ENCODE measurements at regions not wholly inside any gene's neighbourhood (a gene's known extent, or its start where the extent isn't known, plus 50 kb on each side); places are given as distances from the start of the nearest gene placed in this dataset.

DNA sequence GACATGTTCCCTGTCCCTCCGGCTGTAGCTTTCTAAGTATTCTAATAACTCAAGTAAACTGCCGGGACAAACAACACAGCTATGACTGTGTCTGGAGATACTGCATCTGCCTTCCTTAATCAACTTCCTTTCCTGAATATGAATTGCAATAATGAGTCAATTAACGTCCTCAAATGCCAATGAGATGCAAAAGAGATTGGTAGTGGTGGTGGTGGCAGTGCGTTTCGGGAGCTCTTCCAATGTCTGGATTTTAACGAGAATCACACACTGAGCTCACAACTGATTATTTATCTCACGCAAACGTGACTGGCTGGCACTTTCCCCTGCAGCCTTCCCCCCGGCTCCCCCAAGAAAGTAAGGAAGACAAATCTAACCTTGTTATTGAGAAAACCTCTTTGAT, 226.1 kb upstream of the GK2 start:
- Histone ChIP-seq H2AFZ (ENCODE audit: low read depth, low read length) (peak overlapping the region; percentile 57), H3K4me3 (ENCODE audit: insufficient read depth, low read depth, low read length) (no peak overlapping the region), H4K20me1 (ENCODE audit: insufficient read depth, low read length) (no peaks in the 10 kb centered on the region), H3K79me2 (ENCODE audit: insufficient read depth, low read length) (no peaks in the 10 kb centered on the region), H3K4me1 (ENCODE audit: insufficient read depth, low read length) (no peaks in the 10 kb centered on the region), H3K9ac (ENCODE audit: low read length) (no peak overlapping the region), H3K4me2 (ENCODE audit: low read length) (no peak overlapping the region), H3K9me3 (ENCODE audit: insufficient read depth, low read depth, low read length) (no peaks in the 10 kb centered on the region), H3K27me3 (ENCODE audit: insufficient read depth, low read length) (no peaks in the 10 kb centered on the region), H3K27ac (ENCODE audit: low read depth, low read length) (no peak overlapping the region), H3K36me3 (ENCODE audit: insufficient read depth, low read length) (no peaks in the 10 kb centered on the region)
- no peaks in the 10 kb centered on the region for H3K4me1 Mint-ChIP-seq (ENCODE audit: low read depth, unreplicated experiment)
- H3K27me3 Mint-ChIP-seq (ENCODE audit: low read depth, unreplicated experiment): no peaks in the 10 kb centered on the region
- DNase-seq (ENCODE audit: low read depth): no peak
- TF ChIP-seq, protein P1, sequence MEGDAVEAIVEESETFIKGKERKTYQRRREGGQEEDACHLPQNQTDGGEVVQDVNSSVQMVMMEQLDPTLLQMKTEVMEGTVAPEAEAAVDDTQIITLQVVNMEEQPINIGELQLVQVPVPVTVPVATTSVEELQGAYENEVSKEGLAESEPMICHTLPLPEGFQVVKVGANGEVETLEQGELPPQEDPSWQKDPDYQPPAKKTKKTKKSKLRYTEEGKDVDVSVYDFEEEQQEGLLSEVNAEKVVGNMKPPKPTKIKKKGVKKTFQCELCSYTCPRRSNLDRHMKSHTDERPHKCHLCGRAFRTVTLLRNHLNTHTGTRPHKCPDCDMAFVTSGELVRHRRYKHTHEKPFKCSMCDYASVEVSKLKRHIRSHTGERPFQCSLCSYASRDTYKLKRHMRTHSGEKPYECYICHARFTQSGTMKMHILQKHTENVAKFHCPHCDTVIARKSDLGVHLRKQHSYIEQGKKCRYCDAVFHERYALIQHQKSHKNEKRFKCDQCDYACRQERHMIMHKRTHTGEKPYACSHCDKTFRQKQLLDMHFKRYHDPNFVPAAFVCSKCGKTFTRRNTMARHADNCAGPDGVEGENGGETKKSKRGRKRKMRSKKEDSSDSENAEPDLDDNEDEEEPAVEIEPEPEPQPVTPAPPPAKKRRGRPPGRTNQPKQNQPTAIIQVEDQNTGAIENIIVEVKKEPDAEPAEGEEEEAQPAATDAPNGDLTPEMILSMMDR (IDR thresholded peaks at IDR 0.05; ENCODE audit: insufficient read depth, low read depth, low read length): no peak
- TF ChIP-seq EZH2 (IDR thresholded peaks at IDR 0.05; ENCODE audit: insufficient read depth, low read length): no peak
- no peak overlapping the region for H3K4me3 Mint-ChIP-seq (ENCODE audit: unreplicated experiment)
- no peaks in the 10 kb centered on the region for H3K36me3 Mint-ChIP-seq (ENCODE audit: low read depth, unreplicated experiment)
- FAIRE-seq: no peak
- no peak overlapping the region for H3K27ac Mint-ChIP-seq (ENCODE audit: unreplicated experiment)
- H3K9me3 Mint-ChIP-seq (ENCODE audit: unreplicated experiment): no peaks in the 10 kb centered on the region

DNA sequence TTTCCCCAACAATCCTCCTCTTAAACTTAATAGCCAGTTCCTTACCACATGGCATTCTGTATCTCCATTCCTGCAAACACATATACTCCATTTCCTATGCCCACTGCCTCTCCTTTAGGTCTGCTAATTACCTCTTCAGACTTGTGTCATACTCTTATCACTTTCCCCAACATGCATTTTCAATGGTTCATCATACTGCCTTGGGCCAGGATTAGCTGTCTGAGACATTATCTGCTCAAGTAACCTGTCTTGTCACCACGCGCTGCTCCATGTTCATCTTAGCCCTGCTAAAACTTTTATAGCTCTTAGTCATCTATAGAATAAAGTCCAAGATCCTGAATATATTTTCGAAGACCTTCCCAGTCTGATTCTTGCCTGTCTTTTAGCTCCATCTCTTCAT, 224.1 kb upstream of the GK2 start:
- DNase-seq (ENCODE audit: low read depth) (no peak), FAIRE-seq (no peak)
- H3K27me3 ChIP-seq (ENCODE audit: insufficient read depth, low read length): no peaks in the 10 kb centered on the region
- H2AFZ ChIP-seq (ENCODE audit: low read depth, low read length): no peak overlapping the region
- H3K9ac ChIP-seq (ENCODE audit: low read length): no peak overlapping the region
- no peak overlapping the region for H3K4me2 ChIP-seq (ENCODE audit: low read length)
- no peak for TF ChIP-seq EZH2 (IDR thresholded peaks at IDR 0.05; ENCODE audit: insufficient read depth, low read length)
- TF ChIP-seq, protein P1 (IDR thresholded peaks at IDR 0.05; ENCODE audit: insufficient read depth, low read depth, low read length): no peak
- no peaks in the 10 kb centered on the region for H3K9me3 ChIP-seq (ENCODE audit: insufficient read depth, low read depth, low read length)
- no peak overlapping the region for H3K4me3 ChIP-seq (ENCODE audit: insufficient read depth, low read depth, low read length)
- no peaks in the 10 kb centered on the region for H3K79me2 ChIP-seq (ENCODE audit: insufficient read depth, low read length)
- no peaks in the 10 kb centered on the region for H3K36me3 Mint-ChIP-seq (ENCODE audit: low read depth, unreplicated experiment)
- H3K4me1 ChIP-seq (ENCODE audit: insufficient read depth, low read length): no peaks in the 10 kb centered on the region
- no peaks in the 10 kb centered on the region for H3K27me3 Mint-ChIP-seq (ENCODE audit: low read depth, unreplicated experiment)
- no peaks in the 10 kb centered on the region for H3K36me3 ChIP-seq (ENCODE audit: insufficient read depth, low read length)
- H3K27ac ChIP-seq (ENCODE audit: low read depth, low read length): no peak overlapping the region
- no peaks in the 10 kb centered on the region for H3K4me1 Mint-ChIP-seq (ENCODE audit: low read depth, unreplicated experiment)
- no peaks in the 10 kb centered on the region for H4K20me1 ChIP-seq (ENCODE audit: insufficient read depth, low read length)
- no peak overlapping the region for H3K4me3 Mint-ChIP-seq (ENCODE audit: unreplicated experiment)
- no peak overlapping the region for H3K27ac Mint-ChIP-seq (ENCODE audit: unreplicated experiment)
- no peaks in the 10 kb centered on the region for H3K9me3 Mint-ChIP-seq (ENCODE audit: unreplicated experiment)

DNA sequence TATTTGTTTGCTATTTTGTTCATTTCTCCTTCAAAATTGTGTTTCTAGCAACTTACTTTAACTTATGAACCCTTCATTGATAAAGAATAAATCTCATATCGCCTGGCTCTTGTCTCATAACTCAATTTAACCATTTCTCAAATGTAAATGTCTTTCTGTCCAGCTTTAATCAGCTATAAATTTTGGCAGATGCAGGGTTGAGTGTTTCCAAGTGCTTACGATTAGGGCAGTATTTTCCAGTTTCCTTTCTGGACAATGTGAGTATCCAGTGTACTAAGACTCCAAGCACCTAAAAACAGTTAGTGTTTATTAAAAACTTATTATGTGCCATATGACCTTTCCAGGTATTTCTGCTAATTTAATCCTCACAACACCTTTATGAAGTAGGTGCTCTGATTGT, 218.6 kb upstream of the GK2 start:
- H3K4me2 ChIP-seq (ENCODE audit: low read length): no peak overlapping the region
- no peak overlapping the region for H3K4me3 Mint-ChIP-seq (ENCODE audit: unreplicated experiment)

More for the DNA sequence above, 218.6 kb upstream of the GK2 start:
- FAIRE-seq (no peak), DNase-seq (ENCODE audit: low read depth) (no peak)
- Histone ChIP-seq H3K4me1 (ENCODE audit: insufficient read depth, low read length) (no peaks in the 10 kb centered on the region), H3K27me3 (ENCODE audit: insufficient read depth, low read length) (no peaks in the 10 kb centered on the region), H3K9ac (ENCODE audit: low read length) (no peak overlapping the region), H3K4me3 (ENCODE audit: insufficient read depth, low read depth, low read length) (no peak overlapping the region), H3K36me3 (ENCODE audit: insufficient read depth, low read length) (no peaks in the 10 kb centered on the region), H3K27ac (ENCODE audit: low read depth, low read length) (no peak overlapping the region), H2AFZ (ENCODE audit: low read depth, low read length) (no peak overlapping the region), H3K9me3 (ENCODE audit: insufficient read depth, low read depth, low read length) (no peaks in the 10 kb centered on the region), H3K79me2 (ENCODE audit: insufficient read depth, low read length) (no peaks in the 10 kb centered on the region), H4K20me1 (ENCODE audit: insufficient read depth, low read length) (no peaks in the 10 kb centered on the region)
- Mint-ChIP-seq H3K27me3 (ENCODE audit: low read depth, unreplicated experiment) (no peaks in the 10 kb centered on the region), H3K9me3 (ENCODE audit: unreplicated experiment) (no peaks in the 10 kb centered on the region), H3K4me1 (ENCODE audit: low read depth, unreplicated experiment) (no peaks in the 10 kb centered on the region), H3K36me3 (ENCODE audit: low read depth, unreplicated experiment) (no peaks in the 10 kb centered on the region), H3K27ac (ENCODE audit: unreplicated experiment) (no peak overlapping the region)
- no peak for TF ChIP-seq EZH2 (IDR thresholded peaks at IDR 0.05; ENCODE audit: insufficient read depth, low read length)
- TF ChIP-seq, protein P1 (IDR thresholded peaks at IDR 0.05; ENCODE audit: insufficient read depth, low read depth, low read length): no peak

All from astrocyte (in vitro differentiated cells and primary cell).